ENCODE measurements at regions not wholly inside any gene's neighbourhood (a gene's known extent, or its start where the extent isn't known, plus 50 kb on each side); places are given as distances from the start of the nearest gene placed in this dataset.

- no peaks in the 10 kb centered on the region for H3K27me3 ChIP-seq (ENCODE audit: low read length)
- H3K4me3 ChIP-seq (ENCODE audit: insufficient read depth, low read length, poor library complexity, severe bottlenecking): no peak overlapping the region
- H4K20me1 ChIP-seq (ENCODE audit: low read depth, low read length): no peaks in the 10 kb centered on the region
- no peaks in the 10 kb centered on the region for H3F3A ChIP-seq (ENCODE audit: insufficient read depth)
- H2AFZ ChIP-seq (ENCODE audit: low read depth, low read length, severe bottlenecking): no peak overlapping the region
- H3K9me3 ChIP-seq (ENCODE audit: insufficient read depth, low read length): no peaks in the 10 kb centered on the region
- no peak overlapping the region for H3K9ac ChIP-seq (ENCODE audit: low read length)
- H3K79me2 ChIP-seq (ENCODE audit: insufficient read depth, low read length): no peaks in the 10 kb centered on the region
- H3K9me2 ChIP-seq (replicated peaks; ENCODE audit: insufficient read depth, low read length): no peaks in the 10 kb centered on the region
- H3K36me3 ChIP-seq (ENCODE audit: low read length): no peaks in the 10 kb centered on the region
- no peak overlapping the region for H3K27ac ChIP-seq (ENCODE audit: low read depth, low read length)
- TF ChIP-seq EZH2phosphoT487 (conservative IDR thresholded peaks at IDR 0.05; ENCODE audit: low read length) (no peak), CTCF (IDR thresholded peaks at IDR 0.05; ENCODE audit: insufficient read depth, low read length, poor library complexity, severe bottlenecking) (no peak)
- no peak overlapping the region for H3K4me2 ChIP-seq (ENCODE audit: low read depth, low read length, poor library complexity, severe bottlenecking)
Observed at GRCh38 chr16:59688006-59688405, 953.9 kb upstream of the GOT2 start.

- H2AFZ ChIP-seq (ENCODE audit: low read depth, low read length, severe bottlenecking): no peak overlapping the region
- H3K4me2 ChIP-seq (ENCODE audit: low read depth, low read length, poor library complexity, severe bottlenecking): no peak overlapping the region
- no peak overlapping the region for H3K9ac ChIP-seq (ENCODE audit: low read length)
- H3F3A ChIP-seq (ENCODE audit: insufficient read depth): no peaks in the 10 kb centered on the region
- H3K4me3 ChIP-seq (ENCODE audit: insufficient read depth, low read length, poor library complexity, severe bottlenecking): no peak overlapping the region
- no peaks in the 10 kb centered on the region for H3K27me3 ChIP-seq (ENCODE audit: low read length)
- H3K9me3 ChIP-seq (ENCODE audit: insufficient read depth, low read length): no peaks in the 10 kb centered on the region
- H3K27ac ChIP-seq (ENCODE audit: low read depth, low read length): no peak overlapping the region
- no peaks in the 10 kb centered on the region for H4K20me1 ChIP-seq (ENCODE audit: low read depth, low read length)
- no peak for TF ChIP-seq EZH2phosphoT487 (conservative IDR thresholded peaks at IDR 0.05; ENCODE audit: low read length)
- TF ChIP-seq CTCF (IDR thresholded peaks at IDR 0.05; ENCODE audit: insufficient read depth, low read length, poor library complexity, severe bottlenecking): no peak
- H3K9me2 ChIP-seq (replicated peaks; ENCODE audit: insufficient read depth, low read length): no peaks in the 10 kb centered on the region
- no peaks in the 10 kb centered on the region for H3K79me2 ChIP-seq (ENCODE audit: insufficient read depth, low read length)
- H3K36me3 ChIP-seq (ENCODE audit: low read length): no peaks in the 10 kb centered on the region
Observed at GRCh38 chr16:59686405-59686804, 952.3 kb upstream of the GOT2 start.

GRCh38 chr16:59684911-59685310 is 950.8 kb upstream of the GOT2 start:
- Histone ChIP-seq H3K9me2 (replicated peaks; ENCODE audit: insufficient read depth, low read length) (no peaks in the 10 kb centered on the region), H4K20me1 (ENCODE audit: low read depth, low read length) (no peaks in the 10 kb centered on the region), H2AFZ (ENCODE audit: low read depth, low read length, severe bottlenecking) (no peak overlapping the region), H3K27me3 (ENCODE audit: low read length) (no peaks in the 10 kb centered on the region), H3K79me2 (ENCODE audit: insufficient read depth, low read length) (no peaks in the 10 kb centered on the region), H3F3A (ENCODE audit: insufficient read depth) (no peaks in the 10 kb centered on the region), H3K4me3 (ENCODE audit: insufficient read depth, low read length, poor library complexity, severe bottlenecking) (no peak overlapping the region), H3K36me3 (ENCODE audit: low read length) (no peaks in the 10 kb centered on the region), H3K4me2 (ENCODE audit: low read depth, low read length, poor library complexity, severe bottlenecking) (no peak overlapping the region), H3K27ac (ENCODE audit: low read depth, low read length) (no peak overlapping the region), H3K9ac (ENCODE audit: low read length) (no peak overlapping the region), H3K9me3 (ENCODE audit: insufficient read depth, low read length) (no peaks in the 10 kb centered on the region)
- TF ChIP-seq EZH2phosphoT487 (conservative IDR thresholded peaks at IDR 0.05; ENCODE audit: low read length): no peak
- no peak for TF ChIP-seq CTCF (IDR thresholded peaks at IDR 0.05; ENCODE audit: insufficient read depth, low read length, poor library complexity, severe bottlenecking)

- Histone ChIP-seq H4K20me1 (ENCODE audit: low read depth, low read length) (no peaks in the 10 kb centered on the region), H3K4me2 (ENCODE audit: low read depth, low read length, poor library complexity, severe bottlenecking) (no peak overlapping the region), H3F3A (ENCODE audit: insufficient read depth) (no peaks in the 10 kb centered on the region), H3K27me3 (ENCODE audit: low read length) (no peaks in the 10 kb centered on the region), H3K36me3 (ENCODE audit: low read length) (no peaks in the 10 kb centered on the region), H2AFZ (ENCODE audit: low read depth, low read length, severe bottlenecking) (no peak overlapping the region), H3K9ac (ENCODE audit: low read length) (no peak overlapping the region), H3K4me3 (ENCODE audit: insufficient read depth, low read length, poor library complexity, severe bottlenecking) (no peak overlapping the region), H3K9me2 (replicated peaks; ENCODE audit: insufficient read depth, low read length) (no peaks in the 10 kb centered on the region), H3K27ac (ENCODE audit: low read depth, low read length) (no peak overlapping the region), H3K79me2 (ENCODE audit: insufficient read depth, low read length) (no peaks in the 10 kb centered on the region), H3K9me3 (ENCODE audit: insufficient read depth, low read length) (no peaks in the 10 kb centered on the region)
- TF ChIP-seq EZH2phosphoT487 (conservative IDR thresholded peaks at IDR 0.05; ENCODE audit: low read length) (no peak), CTCF (IDR thresholded peaks at IDR 0.05; ENCODE audit: insufficient read depth, low read length, poor library complexity, severe bottlenecking) (no peak)
Observed at GRCh38 chr16:59683709-59684108, 949.6 kb upstream of the GOT2 start.

Measured in SU-DHL-6 (cell line).